ENCODE measurements at regions not wholly inside any gene's neighbourhood (a gene's known extent, or its start where the extent isn't known, plus 50 kb on each side); places are given as distances from the start of the nearest gene placed in this dataset.

- no peaks in the 10 kb centered on the region for H3K36me3 Mint-ChIP-seq (ENCODE audit: low read depth)
- no peaks in the 10 kb centered on the region for H3K27me3 Mint-ChIP-seq
- POLR2A ChIA-PET: no interaction called here
- intact Hi-C loops (cut with micrococcal nuclease): no loop called here
- H3K27ac Mint-ChIP-seq: no peak overlapping the region
- CTCF ChIA-PET: no interaction called here
- DNase-seq: no peak
- H3K4me1 Mint-ChIP-seq (ENCODE audit: low read depth): no peaks in the 10 kb centered on the region
- no peaks in the 10 kb centered on the region for H3K9me3 Mint-ChIP-seq
- no peak for TF ChIP-seq CTCF (IDR thresholded peaks at IDR 0.05)
- no peak for ATAC-seq
- H3K4me3 Mint-ChIP-seq: no peak overlapping the region
These were observed 511.2 kb downstream of the TCERG1L start for GRCh38 chr10:130800281-130800680.

- Mint-ChIP-seq H3K36me3 (ENCODE audit: low read depth) (no peaks in the 10 kb centered on the region), H3K27ac (no peak overlapping the region), H3K9me3 (no peaks in the 10 kb centered on the region), H3K4me3 (no peak overlapping the region), H3K4me1 (ENCODE audit: low read depth) (no peaks in the 10 kb centered on the region), H3K27me3 (no peaks in the 10 kb centered on the region)
- ChIA-PET POLR2A (no interaction called here), CTCF (no interaction called here)
- no peak for DNase-seq
- no peak for TF ChIP-seq CTCF (IDR thresholded peaks at IDR 0.05)
- no peak for ATAC-seq
- intact Hi-C loops (cut with micrococcal nuclease): no loop called here
These were observed 510.2 kb downstream of the TCERG1L start for GRCh38 chr10:130801276-130801675.

GRCh38 chr10:130801784-130802183 lies 509.7 kb downstream of the TCERG1L start:
- intact Hi-C loops (cut with micrococcal nuclease): no loop called here
- H3K4me3 Mint-ChIP-seq: no peak overlapping the region
- H3K4me1 Mint-ChIP-seq (ENCODE audit: low read depth): no peaks in the 10 kb centered on the region
- no peaks in the 10 kb centered on the region for H3K27me3 Mint-ChIP-seq
- CTCF ChIA-PET: no interaction called here
- ATAC-seq: no peak
- no peaks in the 10 kb centered on the region for H3K36me3 Mint-ChIP-seq (ENCODE audit: low read depth)
- no peak for DNase-seq
- TF ChIP-seq CTCF (IDR thresholded peaks at IDR 0.05): no peak
- no peaks in the 10 kb centered on the region for H3K9me3 Mint-ChIP-seq
- POLR2A ChIA-PET: no interaction called here
- H3K27ac Mint-ChIP-seq: no peak overlapping the region

GRCh38 chr10:130802301-130802700 lies 509.2 kb downstream of the TCERG1L start:
- H3K9me3 Mint-ChIP-seq: no peaks in the 10 kb centered on the region
- DNase-seq: no peak
- ChIA-PET POLR2A (no interaction called here), CTCF (no interaction called here)
- H3K27me3 Mint-ChIP-seq: no peaks in the 10 kb centered on the region
- no peaks in the 10 kb centered on the region for H3K4me1 Mint-ChIP-seq (ENCODE audit: low read depth)
- no peaks in the 10 kb centered on the region for H3K36me3 Mint-ChIP-seq (ENCODE audit: low read depth)
- H3K27ac Mint-ChIP-seq: no peak overlapping the region
- ATAC-seq: no peak
- intact Hi-C loops (cut with micrococcal nuclease): no loop called here
- TF ChIP-seq CTCF (IDR thresholded peaks at IDR 0.05): no peak
- no peak overlapping the region for H3K4me3 Mint-ChIP-seq

- POLR2A ChIA-PET: no interaction called here
- H3K36me3 Mint-ChIP-seq (ENCODE audit: low read depth): no peaks in the 10 kb centered on the region
- no peaks in the 10 kb centered on the region for H3K9me3 Mint-ChIP-seq
- H3K4me1 Mint-ChIP-seq (ENCODE audit: low read depth): no peaks in the 10 kb centered on the region
- no peak overlapping the region for H3K27ac Mint-ChIP-seq
- no peak overlapping the region for H3K4me3 Mint-ChIP-seq
- CTCF ChIA-PET: no interaction called here
- TF ChIP-seq CTCF (IDR thresholded peaks at IDR 0.05): no peak
- intact Hi-C loops (cut with micrococcal nuclease): no loop called here
- DNase-seq: no peak
- no peak for ATAC-seq
- no peaks in the 10 kb centered on the region for H3K27me3 Mint-ChIP-seq
These were observed 507.2 kb downstream of the TCERG1L start for GRCh38 chr10:130804281-130804680.

Measured in activated CD8-positive, alpha-beta T cell treated with anti-CD3 and anti-CD28 coated beads for 36 hours (primary cell).